AG10803 (cell line): ENCODE measurements at regions not wholly inside any gene's neighbourhood (a gene's known extent, or its start where the extent isn't known, plus 50 kb on each side); places are given as distances from the start of the nearest gene placed in this dataset.

Experiments
- DNase-seq: peaks from one replicate; pipeline ENCODE4 v3.0.0; 2010; ENCODE audit warnings: low read depth
- H3K4me3 ChIP-seq: 2 replicates; pipeline ENCODE4 v1.5.1; 2011; ENCODE audit warnings: mild to moderate bottlenecking, low read length, control low read depth
- TF ChIP-seq, protein P1 (sequence below): conservative IDR thresholded peaks from 2 replicates; pipeline ENCODE4 v1.5.1; 2011; ENCODE audit warnings: mild to moderate bottlenecking, low read length, control low read depth, inconsistent platforms

DNA sequence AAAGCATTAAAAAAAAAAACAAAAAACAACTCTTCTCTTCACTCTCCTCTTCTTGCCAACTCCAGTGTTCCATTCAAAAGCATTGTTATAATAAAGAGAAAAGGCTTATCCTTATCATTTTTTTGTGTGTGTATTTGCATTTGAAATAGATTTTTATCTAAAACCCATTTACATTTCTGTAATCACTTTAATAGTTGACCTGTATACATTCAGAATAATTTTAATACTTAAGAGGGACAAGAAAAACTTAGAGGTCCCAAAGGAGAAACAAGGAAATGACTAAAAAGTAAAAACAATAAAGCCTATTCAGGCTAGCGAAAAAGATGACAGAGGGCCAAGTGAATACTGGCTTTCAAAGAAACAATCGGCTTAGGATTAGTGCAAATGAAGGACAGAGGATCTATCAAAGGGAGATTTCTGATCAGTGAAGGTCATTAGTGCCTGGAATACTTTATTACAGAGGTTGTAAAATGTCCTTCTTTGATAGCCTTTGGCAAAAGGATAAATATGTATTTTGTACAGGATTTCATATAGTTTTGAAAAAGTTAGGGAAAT lies 808.3 kb downstream of the RPA4 start:
- TF ChIP-seq, protein P1, sequence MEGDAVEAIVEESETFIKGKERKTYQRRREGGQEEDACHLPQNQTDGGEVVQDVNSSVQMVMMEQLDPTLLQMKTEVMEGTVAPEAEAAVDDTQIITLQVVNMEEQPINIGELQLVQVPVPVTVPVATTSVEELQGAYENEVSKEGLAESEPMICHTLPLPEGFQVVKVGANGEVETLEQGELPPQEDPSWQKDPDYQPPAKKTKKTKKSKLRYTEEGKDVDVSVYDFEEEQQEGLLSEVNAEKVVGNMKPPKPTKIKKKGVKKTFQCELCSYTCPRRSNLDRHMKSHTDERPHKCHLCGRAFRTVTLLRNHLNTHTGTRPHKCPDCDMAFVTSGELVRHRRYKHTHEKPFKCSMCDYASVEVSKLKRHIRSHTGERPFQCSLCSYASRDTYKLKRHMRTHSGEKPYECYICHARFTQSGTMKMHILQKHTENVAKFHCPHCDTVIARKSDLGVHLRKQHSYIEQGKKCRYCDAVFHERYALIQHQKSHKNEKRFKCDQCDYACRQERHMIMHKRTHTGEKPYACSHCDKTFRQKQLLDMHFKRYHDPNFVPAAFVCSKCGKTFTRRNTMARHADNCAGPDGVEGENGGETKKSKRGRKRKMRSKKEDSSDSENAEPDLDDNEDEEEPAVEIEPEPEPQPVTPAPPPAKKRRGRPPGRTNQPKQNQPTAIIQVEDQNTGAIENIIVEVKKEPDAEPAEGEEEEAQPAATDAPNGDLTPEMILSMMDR, result no peak
- H3K4me3 ChIP-seq, result no peak overlapping the region
- DNase-seq, result no peak

DNA sequence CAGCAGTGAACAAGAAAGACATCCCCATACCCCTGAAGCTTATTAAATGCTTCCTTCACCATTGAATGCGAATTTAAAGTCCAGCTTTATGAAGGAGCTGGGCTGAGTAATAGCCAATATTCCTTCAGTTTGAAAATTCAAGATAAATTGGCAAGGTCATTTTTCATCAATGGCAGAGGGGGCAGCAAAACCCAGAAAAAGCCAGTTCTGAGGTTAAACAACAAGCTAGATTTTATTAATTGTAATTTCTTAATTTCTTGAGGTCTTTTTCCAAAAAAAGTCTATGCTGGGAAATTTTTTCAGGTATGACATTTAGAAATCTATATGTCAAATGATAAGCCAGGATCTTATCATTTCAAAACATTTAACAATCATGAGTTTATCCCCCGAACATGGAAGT lies 808.9 kb downstream of the RPA4 start:
- DNase-seq, result no peak
- TF ChIP-seq, protein P1, result no peak
- no peak overlapping the region for H3K4me3 ChIP-seq

DNA sequence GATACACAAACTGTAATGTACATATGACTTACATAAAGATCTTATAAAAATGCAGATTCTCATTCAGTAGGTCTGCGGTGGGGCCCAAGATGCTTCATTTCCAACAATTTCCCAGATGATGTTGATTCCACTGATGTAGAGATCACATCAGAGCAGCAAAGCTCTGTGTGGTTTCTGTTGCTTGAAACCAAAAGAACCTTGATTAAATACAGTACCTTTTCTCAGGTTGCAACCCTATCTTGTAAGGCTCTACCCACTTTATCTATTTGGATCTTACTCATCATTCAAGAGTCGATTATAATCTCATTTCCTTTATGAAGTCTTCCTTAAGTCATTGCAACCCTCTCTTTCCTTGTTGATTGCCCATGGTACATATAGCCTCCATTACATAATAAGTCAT lies 816.8 kb downstream of the RPA4 start:
- no peak overlapping the region for H3K4me3 ChIP-seq
- TF ChIP-seq, protein P1, result no peak

DNA sequence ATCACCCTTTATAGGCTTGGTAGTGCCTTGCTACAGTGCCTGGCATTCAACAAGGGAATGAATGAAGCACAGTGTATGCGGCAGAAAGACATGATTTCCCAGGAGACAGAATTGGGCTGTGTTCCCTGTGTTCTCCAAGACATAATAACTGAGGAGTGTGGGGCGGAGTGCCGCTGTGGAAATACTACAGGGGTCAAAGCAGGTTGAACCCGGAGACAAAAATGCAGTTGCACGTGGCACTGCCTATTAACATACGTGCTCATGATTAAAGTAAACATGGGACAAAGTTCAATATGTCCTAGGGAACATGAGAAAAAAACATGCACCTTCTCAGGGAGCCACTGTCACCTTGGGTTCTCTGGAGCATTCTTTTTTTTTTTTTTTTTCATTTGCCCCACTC lies 820.8 kb downstream of the RPA4 start:
- no peak for DNase-seq
- H3K4me3 ChIP-seq, result no peak overlapping the region
- TF ChIP-seq, protein P1, result no peak

More for the DNA sequence above, 816.8 kb downstream of the RPA4 start:
- no peak for DNase-seq

DNA sequence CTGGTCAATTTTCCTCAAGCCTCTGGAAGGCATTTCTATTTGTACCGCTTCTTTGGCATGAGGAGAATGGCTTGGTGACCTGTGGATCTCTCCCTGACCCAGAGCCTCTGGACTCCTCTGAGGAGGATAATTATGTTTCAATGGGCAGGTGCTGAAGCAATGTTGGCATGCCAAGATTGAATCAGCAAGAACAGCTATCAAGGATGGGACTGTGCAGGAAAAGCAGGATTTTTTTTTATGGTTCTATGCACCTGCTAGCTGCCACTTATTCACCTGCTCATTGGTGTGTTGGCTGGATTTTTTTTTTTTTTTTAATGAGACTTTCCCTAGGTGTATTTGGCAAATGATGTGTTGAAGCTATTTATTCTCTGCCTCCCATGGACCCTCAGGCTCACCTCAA lies 821.2 kb downstream of the RPA4 start:
- TF ChIP-seq, protein P1, result no peak
- H3K4me3 ChIP-seq, result no peak overlapping the region
- DNase-seq, result no peak

DNA sequence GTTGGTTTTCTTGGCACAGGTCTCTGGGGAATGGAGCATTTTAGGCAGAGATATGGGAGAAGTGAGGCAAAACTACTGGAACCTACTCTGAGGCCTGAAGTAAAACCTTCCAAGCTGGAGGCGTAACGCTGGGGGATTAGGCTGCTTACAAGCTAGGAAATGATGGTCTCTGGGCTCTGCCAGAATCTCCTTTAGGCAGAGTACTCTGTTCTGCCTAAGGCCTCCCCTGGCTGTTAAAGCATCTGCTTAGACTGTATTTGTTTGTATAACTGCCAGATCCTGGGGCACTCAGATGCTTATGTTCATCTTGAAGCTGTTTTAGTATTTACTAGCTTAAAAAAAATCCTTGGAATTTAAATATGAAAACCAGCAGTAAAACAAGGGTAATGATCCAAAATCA lies 822.2 kb downstream of the RPA4 start:
- peak; percentile 41 for DNase-seq
- H3K4me3 ChIP-seq, result no peak overlapping the region
- TF ChIP-seq, protein P1, result no peak

DNA sequence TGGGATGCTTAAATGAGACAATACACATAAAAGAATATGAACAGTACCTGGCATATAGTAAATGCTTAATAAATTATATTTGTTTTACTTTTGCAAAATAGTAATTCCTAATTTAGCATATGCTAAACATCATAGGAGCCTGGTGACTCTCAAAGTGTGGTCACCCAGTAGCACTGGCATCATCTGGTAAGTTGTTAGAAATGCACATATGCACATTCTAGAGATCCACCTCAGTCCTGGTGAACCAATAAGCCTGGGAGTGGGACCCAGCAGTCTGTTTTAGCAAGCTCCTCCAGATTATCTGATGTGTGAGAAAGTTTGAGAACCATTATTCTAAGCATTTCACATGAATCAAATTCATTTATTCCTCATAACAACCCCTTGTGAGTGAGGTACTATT lies 830.4 kb downstream of the RPA4 start:
- no peak overlapping the region for H3K4me3 ChIP-seq
- TF ChIP-seq, protein P1, result no peak
- DNase-seq, result no peak
